Chondrocyte (in vitro differentiated cells): ENCODE measurements at regions not wholly inside any gene's neighbourhood (a gene's known extent, or its start where the extent isn't known, plus 50 kb on each side); places are given as distances from the start of the nearest gene placed in this dataset.

Source experiments
- DNase-seq: peaks from one replicate; pipeline ENCODE4 v3.0.0; 2021; ENCODE audit warnings: mixed read lengths, low spot score
- H3K27ac Mint-ChIP-seq: one replicate; pipeline ENCODE4 v1.8.0; 2021; ENCODE audit warnings: mild to moderate bottlenecking, moderate library complexity, mixed read lengths; ENCODE audit not compliant: unreplicated experiment
- H3K27me3 Mint-ChIP-seq: 2 replicates; pipeline ENCODE4 v1.8.0; 2021; ENCODE audit warnings: low read depth, mixed read lengths
- H3K36me3 Mint-ChIP-seq: 2 replicates; pipeline ENCODE4 v1.8.0; 2021; ENCODE audit warnings: low read depth, mixed read lengths
- H3K4me1 Mint-ChIP-seq: 2 replicates; pipeline ENCODE4 v1.8.0; 2021; ENCODE audit warnings: low read depth, mild to moderate bottlenecking, mixed read lengths
- H3K4me3 Mint-ChIP-seq: one replicate; pipeline ENCODE4 v1.8.0; 2021; ENCODE audit warnings: mild to moderate bottlenecking, moderate library complexity, mixed read lengths; ENCODE audit not compliant: unreplicated experiment
- H3K9me3 Mint-ChIP-seq: 2 replicates; pipeline ENCODE4 v1.8.0; 2021; ENCODE audit warnings: low read depth, mixed read lengths
- CTCF ChIP-seq: fragments of 200-600 bp; sonication (generic); IDR thresholded peaks from 2 replicates; pipeline ENCODE4 v1.5.0; 2021; ENCODE audit warnings: antibody characterized with exemption, mild to moderate bottlenecking, moderate library complexity

GRCh38 chr7:124412531-124412930 is 353.1 kb downstream of the GPR37 start:
- H3K27me3 Mint-ChIP-seq, result no peaks in the 10 kb centered on the region
- TF ChIP-seq CTCF, result no peak
- no peak for DNase-seq
- peaks cover 9% of the 10 kb centered on the region for H3K4me1 Mint-ChIP-seq
- no peak overlapping the region for H3K4me3 Mint-ChIP-seq
- H3K9me3 Mint-ChIP-seq, result no peaks in the 10 kb centered on the region
- no peak overlapping the region for H3K27ac Mint-ChIP-seq
- no peaks in the 10 kb centered on the region for H3K36me3 Mint-ChIP-seq

DNA sequence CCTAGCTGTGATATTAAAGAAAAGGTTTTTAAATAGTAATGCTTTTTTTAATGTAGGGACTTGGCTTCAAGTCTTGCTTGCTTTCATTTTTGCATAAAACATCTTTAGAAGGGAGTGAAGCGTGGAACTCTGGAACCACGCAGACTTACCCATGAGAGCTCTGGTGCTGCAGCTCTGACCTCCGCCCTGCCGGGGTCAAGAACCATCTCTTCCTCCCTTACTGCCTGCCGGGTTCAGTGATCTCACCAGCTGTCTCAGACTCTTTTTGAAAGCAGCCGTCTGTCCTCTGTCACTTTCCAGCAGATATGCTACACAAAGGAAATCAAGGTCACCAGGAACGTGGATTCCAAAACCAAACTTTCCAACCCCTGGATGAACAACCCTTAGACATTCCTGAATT is 353.8 kb downstream of the GPR37 start:
- Mint-ChIP-seq H3K27ac (no peak overlapping the region), H3K4me1 (peaks cover 9% of the 10 kb centered on the region), H3K27me3 (no peaks in the 10 kb centered on the region)

DNA sequence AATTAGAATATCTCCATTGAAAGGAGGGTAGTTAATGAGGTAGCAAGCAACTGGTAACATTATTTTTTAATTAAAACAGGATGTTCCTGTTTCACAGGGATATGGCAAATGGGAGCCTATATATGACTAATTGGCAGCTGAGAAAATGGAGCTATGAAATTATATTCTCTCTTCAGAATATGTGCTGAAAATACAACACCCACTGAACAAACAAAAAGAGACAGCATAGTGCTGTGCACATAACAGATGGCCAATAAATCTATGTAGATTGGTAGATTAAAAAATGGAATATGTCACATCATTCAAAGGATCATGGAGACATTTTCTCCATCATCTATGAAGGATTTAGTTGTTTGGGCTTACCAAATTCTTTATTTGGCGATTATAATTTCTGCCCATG is 362.0 kb downstream of the GPR37 start:
- H3K4me1 Mint-ChIP-seq, result no peaks in the 10 kb centered on the region
- no peak for TF ChIP-seq CTCF
- no peak overlapping the region for H3K4me3 Mint-ChIP-seq
- no peak for DNase-seq
- H3K9me3 Mint-ChIP-seq, result no peaks in the 10 kb centered on the region
- H3K27me3 Mint-ChIP-seq, result no peaks in the 10 kb centered on the region
- H3K36me3 Mint-ChIP-seq, result no peaks in the 10 kb centered on the region
- H3K27ac Mint-ChIP-seq, result no peak overlapping the region

More for the DNA sequence above, 353.8 kb downstream of the GPR37 start:
- Mint-ChIP-seq H3K4me3 (no peak overlapping the region), H3K36me3 (no peaks in the 10 kb centered on the region), H3K9me3 (no peaks in the 10 kb centered on the region)
- no peak for TF ChIP-seq CTCF
- DNase-seq, result no peak

DNA sequence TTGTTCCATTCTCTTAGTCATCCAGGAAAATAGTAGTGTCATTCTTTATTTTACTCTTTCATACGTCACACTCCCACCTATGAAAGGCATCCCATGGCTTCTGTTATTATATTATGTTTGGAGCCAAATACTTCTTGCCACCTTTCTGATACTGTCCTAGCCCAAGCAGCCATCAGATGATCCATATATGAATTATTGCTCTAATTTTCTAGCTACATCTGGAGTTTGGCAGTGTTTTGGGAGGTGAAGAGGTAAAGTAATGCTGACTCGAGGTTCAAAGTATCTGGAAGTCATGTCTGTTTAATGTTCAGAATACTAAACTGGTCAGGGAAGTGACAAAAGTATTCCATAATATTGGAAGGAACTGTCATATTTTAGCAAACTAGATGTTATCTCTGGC is 362.5 kb downstream of the GPR37 start:
- TF ChIP-seq CTCF, result no peak
- no peaks in the 10 kb centered on the region for H3K9me3 Mint-ChIP-seq
- no peaks in the 10 kb centered on the region for H3K4me1 Mint-ChIP-seq
- no peak for DNase-seq
- H3K4me3 Mint-ChIP-seq, result no peak overlapping the region
- no peaks in the 10 kb centered on the region for H3K27me3 Mint-ChIP-seq
- no peak overlapping the region for H3K27ac Mint-ChIP-seq
- H3K36me3 Mint-ChIP-seq, result no peaks in the 10 kb centered on the region

GRCh38 chr7:124399941-124400340 is 365.7 kb downstream of the GPR37 start:
- no peak overlapping the region for H3K4me3 Mint-ChIP-seq
- no peaks in the 10 kb centered on the region for H3K9me3 Mint-ChIP-seq
- no peaks in the 10 kb centered on the region for H3K27me3 Mint-ChIP-seq

More at GRCh38 chr7:124399941-124400340, 365.7 kb downstream of the GPR37 start:
- no peak for TF ChIP-seq CTCF
- H3K27ac Mint-ChIP-seq, result no peak overlapping the region
- DNase-seq, result no peak
- no peaks in the 10 kb centered on the region for H3K36me3 Mint-ChIP-seq
- no peaks in the 10 kb centered on the region for H3K4me1 Mint-ChIP-seq
